CD8-positive, alpha-beta memory T cell (primary cell): ENCODE measurements at regions not wholly inside any gene's neighbourhood (a gene's known extent, or its start where the extent isn't known, plus 50 kb on each side); places are given as distances from the start of the nearest gene placed in this dataset.
A peak's percentile ranks its signal among the peaks of the same experiment; 100 is the strongest.

Experiments used
- CTCF ChIA-PET: fragments of 350-600 bp; sonication (Branson Sonifier 250); formaldehyde crosslinking; loops from one replicate; lab custom pipeline; 2021; ENCODE audit warnings: antibody characterized with exemption; lab: Charles Lee
- POLR2A ChIA-PET: fragments of 350-600 bp; sonication (Branson Sonifier 250); formaldehyde crosslinking; loops from one replicate; lab custom pipeline; 2021; ENCODE audit warnings: antibody characterized with exemption; lab: Charles Lee
- DNase-seq, 5 donors: peaks; one replicate each; pipeline versions ENCODE4 v3.0.0 to v3.0.0-alpha.2; 2020 to 2022; ENCODE audit warnings: mixed read lengths in 1 of 5
- H3K27ac ChIP-seq: one replicate; pipeline ENCODE4 v1.7.0; 2013; ENCODE audit warnings: low read depth, mild to moderate bottlenecking, low read length, moderate library complexity
- H3K27me3 ChIP-seq: 2 replicates; pipeline ENCODE4 v1.7.0; 2013; ENCODE audit warnings: low read length, mild to moderate bottlenecking; ENCODE audit not compliant: insufficient read depth, poor library complexity, severe bottlenecking
- H3K36me3 ChIP-seq: 2 replicates; pipeline ENCODE4 v1.7.0; 2013; ENCODE audit warnings: mild to moderate bottlenecking, low read length, moderate library complexity; ENCODE audit not compliant: insufficient read depth
- H3K4me1 ChIP-seq: 2 replicates; pipeline ENCODE4 v1.7.0; 2013; ENCODE audit warnings: mild to moderate bottlenecking, low read length, moderate library complexity; ENCODE audit not compliant: insufficient read depth
- H3K4me3 ChIP-seq: 2 replicates; pipeline ENCODE4 v1.7.0; 2013; ENCODE audit warnings: mild to moderate bottlenecking, low read length
- H3K9me3 ChIP-seq: 2 replicates; pipeline ENCODE4 v1.7.0; 2013; ENCODE audit warnings: mild to moderate bottlenecking, low read length
- H3K27ac Mint-ChIP-seq, 8 donors: one replicate each; pipeline ENCODE4 v1.8.0; 2020 to 2021; ENCODE audit warnings: mixed read lengths in 8 of 8, mild to moderate bottlenecking in 6 of 8, inconsistent platforms in 3 of 8, moderate library complexity in 3 of 8
- H3K27me3 Mint-ChIP-seq, 2 donors: one replicate each; pipeline ENCODE4 v1.8.0; 2020 to 2021; ENCODE audit warnings: mixed read lengths in 2 of 2, mild to moderate bottlenecking in 1 of 2, moderate library complexity in 1 of 2
- H3K36me3 Mint-ChIP-seq, 3 donors: one replicate each; pipeline ENCODE4 v1.8.0; 2020 to 2021; ENCODE audit warnings: mixed read lengths in 3 of 3, inconsistent platforms in 1 of 3, mild to moderate bottlenecking in 1 of 3
- H3K4me1 Mint-ChIP-seq, 3 donors: one replicate each; pipeline ENCODE4 v1.8.0; 2020 to 2021; ENCODE audit warnings: mixed read lengths in 3 of 3, inconsistent platforms in 1 of 3, mild to moderate bottlenecking in 1 of 3
- H3K4me3 Mint-ChIP-seq, 7 donors: one replicate each; pipeline ENCODE4 v1.8.0; 2020 to 2021; ENCODE audit warnings: mixed read lengths in 7 of 7, mild to moderate bottlenecking in 6 of 7, moderate library complexity in 4 of 7, inconsistent platforms in 2 of 7
- H3K9me3 Mint-ChIP-seq, 5 donors: one replicate each; pipeline ENCODE4 v1.8.0; 2020 to 2022; ENCODE audit warnings: mixed read lengths in 5 of 5, mild to moderate bottlenecking in 3 of 5, moderate library complexity in 2 of 5, inconsistent platforms in 1 of 5

DNA sequence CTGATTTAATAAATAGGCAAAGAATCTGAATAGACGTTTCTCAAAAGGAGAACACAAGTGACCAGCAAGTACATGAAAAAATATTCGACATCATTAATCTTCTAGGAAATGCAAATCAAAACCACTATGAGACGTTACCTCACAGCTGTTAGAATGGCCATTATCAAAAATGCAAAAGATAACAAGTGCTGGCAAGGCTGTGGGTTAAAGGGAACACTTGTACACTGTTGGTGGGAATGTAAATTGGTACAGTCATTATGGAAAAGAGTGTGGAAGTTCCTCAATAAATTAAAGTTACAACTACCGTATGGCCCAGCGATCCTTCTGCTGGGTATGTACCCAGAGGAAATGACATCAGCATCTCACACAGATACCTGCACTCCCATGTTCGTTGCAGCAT, 253.9 kb upstream of the BMP2 start:
- CTCF ChIA-PET: no interaction called here
- no peak overlapping the region for H3K4me3 ChIP-seq
- no peaks in the 10 kb centered on the region for H3K9me3 ChIP-seq
- H3K4me1 ChIP-seq: no peaks in the 10 kb centered on the region
- no peaks in the 10 kb centered on the region for H3K27me3 ChIP-seq
- H3K4me3 Mint-ChIP-seq: no peak overlapping the region
- POLR2A ChIA-PET: no interaction called here
- DNase-seq: no peak
- no peaks in the 10 kb centered on the region for H3K27me3 Mint-ChIP-seq
- H3K36me3 Mint-ChIP-seq: no peaks in the 10 kb centered on the region
- H3K36me3 ChIP-seq: no peaks in the 10 kb centered on the region
- H3K27ac Mint-ChIP-seq: no peak overlapping the region
- H3K27ac ChIP-seq: no peak overlapping the region
- H3K9me3 Mint-ChIP-seq: peaks cover 2 to 19% (median 4%) of the 10 kb centered on the region in 5 donors
- no peaks in the 10 kb centered on the region for H3K4me1 Mint-ChIP-seq

DNA sequence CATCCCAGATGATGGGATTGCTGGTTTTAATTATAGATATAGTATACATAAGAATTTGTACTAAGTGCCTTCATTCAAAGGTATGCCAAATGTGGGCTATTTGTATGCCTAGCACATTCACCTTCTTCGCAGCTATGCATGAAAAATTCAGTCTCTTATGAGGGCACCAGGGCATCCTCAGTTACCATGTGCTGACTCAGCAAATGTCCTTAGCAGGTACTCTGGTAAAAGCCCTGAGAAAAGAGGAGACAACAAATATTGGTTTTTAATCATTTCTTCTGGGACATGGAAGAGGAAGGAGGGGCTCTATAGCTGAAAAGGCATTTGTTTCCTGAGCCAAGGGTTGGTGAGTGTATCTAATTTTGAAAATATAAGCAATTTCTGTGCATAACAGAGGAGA, 258.1 kb upstream of the BMP2 start:
- Mint-ChIP-seq H3K4me3 (no peak overlapping the region), H3K9me3 (peaks cover 0 to 19% (median 3%) of the 10 kb centered on the region in 5 donors), H3K27me3 (no peaks in the 10 kb centered on the region), H3K27ac (no peak overlapping the region), H3K36me3 (no peaks in the 10 kb centered on the region), H3K4me1 (no peaks in the 10 kb centered on the region)
- Histone ChIP-seq H3K27ac (no peak overlapping the region), H3K9me3 (no peaks in the 10 kb centered on the region), H3K4me3 (no peak overlapping the region), H3K36me3 (no peaks in the 10 kb centered on the region), H3K4me1 (no peaks in the 10 kb centered on the region), H3K27me3 (no peaks in the 10 kb centered on the region)
- CTCF ChIA-PET: no interaction called here
- DNase-seq: no peak
- POLR2A ChIA-PET: no interaction called here

DNA sequence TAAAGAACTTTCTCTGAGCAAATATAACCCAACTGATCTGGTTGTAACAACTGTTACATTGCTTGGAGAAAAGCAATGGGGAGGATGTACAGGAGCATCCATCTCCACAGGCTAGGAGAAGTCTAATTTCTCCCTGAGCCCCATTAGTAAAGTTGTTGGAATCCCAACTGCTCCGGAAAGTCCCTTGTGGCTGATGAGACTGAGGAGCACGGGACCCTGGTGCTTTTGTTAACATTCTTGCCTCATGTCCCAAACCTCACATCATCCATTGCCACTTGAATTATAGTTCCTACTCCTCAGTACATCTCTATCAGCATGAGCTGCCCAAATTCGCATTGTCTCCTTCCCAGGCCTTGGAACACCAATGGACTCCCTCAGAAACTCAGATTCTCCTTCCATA, 260.6 kb upstream of the BMP2 start:
- no peak overlapping the region for H3K4me3 ChIP-seq
- DNase-seq: no peak
- no peaks in the 10 kb centered on the region for H3K36me3 ChIP-seq
- Mint-ChIP-seq H3K4me3 (no peak overlapping the region), H3K4me1 (no peaks in the 10 kb centered on the region), H3K27me3 (no peaks in the 10 kb centered on the region), H3K27ac (peak overlapping the region in 1 of 8 donors; percentile 21), H3K36me3 (no peaks in the 10 kb centered on the region), H3K9me3 (peaks cover 0 to 19% (median 3%) of the 10 kb centered on the region in 5 donors)
- H3K27me3 ChIP-seq: no peaks in the 10 kb centered on the region
- no peak overlapping the region for H3K27ac ChIP-seq
- no peaks in the 10 kb centered on the region for H3K9me3 ChIP-seq
- no peaks in the 10 kb centered on the region for H3K4me1 ChIP-seq
- CTCF ChIA-PET: no interaction called here
- POLR2A ChIA-PET: no interaction called here

DNA sequence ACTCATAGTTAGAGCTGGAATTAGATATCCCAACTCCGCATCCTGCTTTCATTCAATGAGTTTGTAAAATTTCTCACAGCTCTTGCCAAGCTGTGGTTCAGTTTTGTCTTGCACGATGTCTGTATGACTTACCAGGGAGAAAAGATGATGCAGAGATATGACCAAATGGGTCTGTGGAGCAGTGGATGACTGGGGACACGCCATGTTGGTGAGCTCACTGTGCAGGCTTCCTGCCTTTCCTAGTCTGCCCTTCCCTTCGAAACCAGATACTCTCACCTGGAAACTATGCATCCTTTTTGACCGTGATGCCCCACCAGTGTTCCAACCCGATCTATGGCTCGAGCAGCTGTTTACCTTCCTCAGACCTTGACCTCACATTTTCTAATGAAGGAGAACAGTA, 262.7 kb upstream of the BMP2 start:
- ChIA-PET POLR2A (no interaction called here), CTCF (no interaction called here)
- Mint-ChIP-seq H3K4me3 (no peak overlapping the region), H3K27ac (no peak overlapping the region), H3K9me3 (peaks cover 0 to 15% (median 7%) of the 10 kb centered on the region in 5 donors), H3K36me3 (no peaks in the 10 kb centered on the region), H3K4me1 (no peaks in the 10 kb centered on the region), H3K27me3 (no peaks in the 10 kb centered on the region)
- no peaks in the 10 kb centered on the region for H3K27me3 ChIP-seq
- no peak overlapping the region for H3K27ac ChIP-seq
- H3K36me3 ChIP-seq: no peaks in the 10 kb centered on the region
- H3K4me1 ChIP-seq: no peaks in the 10 kb centered on the region
- no peak overlapping the region for H3K4me3 ChIP-seq
- no peaks in the 10 kb centered on the region for H3K9me3 ChIP-seq
- DNase-seq: no peak

DNA sequence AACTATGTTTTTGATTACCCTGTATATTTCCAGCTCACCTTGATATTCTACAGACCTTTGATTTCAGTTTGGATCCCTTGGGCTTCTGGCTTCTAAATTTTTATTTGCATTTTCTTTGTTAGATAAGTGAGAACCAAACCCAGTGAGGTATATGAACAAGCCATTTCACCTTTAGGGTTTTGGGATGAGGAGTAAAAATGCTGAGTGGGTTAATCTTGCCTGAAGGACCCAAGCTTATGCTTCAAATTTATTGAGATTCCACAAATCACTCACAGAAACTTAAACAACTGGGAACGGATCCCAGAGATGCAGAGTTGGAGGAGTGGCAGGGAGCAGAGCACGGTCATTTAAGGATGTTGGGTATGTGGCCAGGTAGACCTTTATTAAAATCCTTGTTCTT, 263.3 kb upstream of the BMP2 start:
- POLR2A ChIA-PET: no interaction called here
- no peak overlapping the region for H3K27ac ChIP-seq
- no peaks in the 10 kb centered on the region for H3K9me3 ChIP-seq
- H3K27me3 ChIP-seq: no peaks in the 10 kb centered on the region
- no peaks in the 10 kb centered on the region for H3K4me1 ChIP-seq
- Mint-ChIP-seq H3K27ac (no peak overlapping the region), H3K4me1 (no peaks in the 10 kb centered on the region), H3K4me3 (no peak overlapping the region), H3K9me3 (peaks cover 0 to 15% (median 4%) of the 10 kb centered on the region in 5 donors), H3K36me3 (no peaks in the 10 kb centered on the region), H3K27me3 (no peaks in the 10 kb centered on the region)
- no peak for DNase-seq
- no peaks in the 10 kb centered on the region for H3K36me3 ChIP-seq
- no peak overlapping the region for H3K4me3 ChIP-seq
- CTCF ChIA-PET: no interaction called here

DNA sequence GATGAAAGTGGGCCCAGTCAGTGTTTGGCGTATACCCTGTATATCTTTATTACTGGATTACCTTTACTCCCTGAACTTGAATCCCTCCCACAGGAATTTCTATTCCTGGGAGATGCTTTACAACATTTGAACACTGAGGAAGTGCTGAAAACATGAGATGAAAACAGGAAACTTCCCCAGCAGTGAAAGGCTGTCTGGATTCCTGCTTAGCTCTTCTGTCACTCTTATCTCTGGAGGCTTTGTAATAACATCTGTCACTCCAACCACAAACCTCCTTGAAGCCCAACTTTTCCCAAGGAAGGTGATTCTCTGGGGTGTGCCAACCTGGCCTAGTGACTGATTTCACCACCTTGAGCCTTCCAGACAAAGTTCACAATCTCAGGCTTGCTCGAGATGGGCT, 264.5 kb upstream of the BMP2 start:
- DNase-seq: no peak
- Mint-ChIP-seq H3K4me3 (no peak overlapping the region), H3K36me3 (no peaks in the 10 kb centered on the region), H3K27ac (no peak overlapping the region), H3K9me3 (peaks cover 0 to 9% (median 4%) of the 10 kb centered on the region in 5 donors), H3K4me1 (no peaks in the 10 kb centered on the region), H3K27me3 (no peaks in the 10 kb centered on the region)
- CTCF ChIA-PET: no interaction called here
- Histone ChIP-seq H3K27ac (no peak overlapping the region), H3K27me3 (no peaks in the 10 kb centered on the region), H3K36me3 (no peaks in the 10 kb centered on the region), H3K9me3 (no peaks in the 10 kb centered on the region), H3K4me3 (no peak overlapping the region), H3K4me1 (no peaks in the 10 kb centered on the region)
- POLR2A ChIA-PET: no interaction called here

DNA sequence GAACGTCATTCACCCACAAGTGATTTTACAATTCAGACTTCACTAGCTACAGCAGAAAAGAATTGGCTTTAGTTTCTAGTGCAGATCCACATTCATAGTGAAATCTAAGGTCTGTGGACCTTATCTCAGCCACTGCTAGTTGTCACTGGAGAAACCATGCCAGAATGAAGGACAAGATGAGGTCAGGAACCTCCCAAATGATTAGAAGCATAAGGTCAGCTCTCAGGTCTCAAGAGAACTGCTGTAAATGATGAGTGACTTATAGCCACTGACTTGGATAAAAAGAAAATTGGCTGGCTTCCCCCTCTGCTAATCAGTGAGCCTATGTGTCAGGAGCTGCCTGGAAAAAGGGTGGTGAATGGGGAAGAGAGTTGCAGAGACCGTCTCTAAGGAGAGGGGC, 265.3 kb upstream of the BMP2 start:
- no peak overlapping the region for H3K4me3 ChIP-seq
- DNase-seq: no peak
- no peaks in the 10 kb centered on the region for H3K27me3 ChIP-seq
- H3K27me3 Mint-ChIP-seq: no peaks in the 10 kb centered on the region
- H3K36me3 Mint-ChIP-seq: no peaks in the 10 kb centered on the region
- no peak overlapping the region for H3K27ac Mint-ChIP-seq
- POLR2A ChIA-PET: no interaction called here
- H3K36me3 ChIP-seq: no peaks in the 10 kb centered on the region
- H3K4me1 Mint-ChIP-seq: no peaks in the 10 kb centered on the region
- H3K27ac ChIP-seq: no peak overlapping the region
- CTCF ChIA-PET: no interaction called here
- no peak overlapping the region for H3K4me3 Mint-ChIP-seq
- H3K4me1 ChIP-seq: no peaks in the 10 kb centered on the region
- H3K9me3 Mint-ChIP-seq: peaks cover 0 to 11% (median 4%) of the 10 kb centered on the region in 5 donors
- no peaks in the 10 kb centered on the region for H3K9me3 ChIP-seq

DNA sequence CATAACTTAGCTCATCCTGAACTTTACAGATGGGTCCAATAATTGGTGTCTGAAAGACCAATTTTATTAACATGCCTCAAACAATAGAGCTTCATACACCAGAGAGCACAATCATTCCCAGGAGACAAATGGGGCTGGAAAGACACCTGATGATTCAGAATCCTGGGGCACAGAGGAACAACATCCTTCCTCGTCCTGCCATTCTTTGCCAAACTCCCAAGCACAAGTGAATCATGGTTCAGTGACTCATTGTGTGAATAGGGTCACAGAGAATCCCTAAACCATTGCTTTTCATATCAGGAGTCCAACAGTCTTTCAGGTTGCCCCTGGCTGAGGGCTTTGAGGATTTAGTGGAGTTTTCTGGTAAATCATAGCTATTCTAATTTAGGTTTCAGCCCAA, 266.4 kb upstream of the BMP2 start:
- no peaks in the 10 kb centered on the region for H3K36me3 Mint-ChIP-seq
- no peak for DNase-seq
- no peak overlapping the region for H3K27ac Mint-ChIP-seq

DNA sequence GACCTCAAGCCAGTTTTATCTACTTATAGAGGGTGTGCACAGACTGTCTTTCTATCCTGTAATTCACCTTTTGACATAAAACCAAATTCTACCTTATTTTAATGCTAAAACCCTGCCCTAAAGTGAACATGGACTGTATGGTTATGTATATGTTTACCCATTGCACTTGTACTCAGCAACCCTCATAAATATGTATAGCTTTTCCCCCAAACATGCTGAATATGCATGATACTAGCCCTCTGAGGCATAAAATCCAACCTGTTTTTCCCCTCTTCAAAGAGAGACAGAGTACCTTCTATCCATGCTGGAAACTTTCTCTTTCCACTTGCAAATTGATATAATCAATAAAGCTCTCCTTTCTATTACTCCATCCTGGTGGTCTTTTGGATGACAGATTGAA, 267.9 kb upstream of the BMP2 start:
- no peaks in the 10 kb centered on the region for H3K4me1 Mint-ChIP-seq
- peaks cover 0 to 8% (median 5%) of the 10 kb centered on the region in 5 donors for H3K9me3 Mint-ChIP-seq
- Histone ChIP-seq H3K27me3 (no peaks in the 10 kb centered on the region), H3K27ac (no peak overlapping the region), H3K4me1 (no peaks in the 10 kb centered on the region), H3K9me3 (no peaks in the 10 kb centered on the region), H3K36me3 (no peaks in the 10 kb centered on the region), H3K4me3 (no peak overlapping the region)
- H3K36me3 Mint-ChIP-seq: no peaks in the 10 kb centered on the region
- no peaks in the 10 kb centered on the region for H3K27me3 Mint-ChIP-seq
- ChIA-PET CTCF (no interaction called here), POLR2A (no interaction called here)
- H3K4me3 Mint-ChIP-seq: no peak overlapping the region
- no peak overlapping the region for H3K27ac Mint-ChIP-seq
- DNase-seq: no peak

More for the DNA sequence above, 266.4 kb upstream of the BMP2 start:
- H3K27me3 ChIP-seq: no peaks in the 10 kb centered on the region
- H3K4me3 ChIP-seq: no peak overlapping the region
- H3K27ac ChIP-seq: no peak overlapping the region
- no peaks in the 10 kb centered on the region for H3K9me3 ChIP-seq
- H3K36me3 ChIP-seq: no peaks in the 10 kb centered on the region
- no peaks in the 10 kb centered on the region for H3K4me1 ChIP-seq
- Mint-ChIP-seq H3K9me3 (peaks cover 0 to 10% (median 4%) of the 10 kb centered on the region in 5 donors), H3K4me1 (no peaks in the 10 kb centered on the region), H3K4me3 (no peak overlapping the region), H3K27me3 (no peaks in the 10 kb centered on the region)
- ChIA-PET POLR2A (no interaction called here), CTCF (no interaction called here)
